ENCODE measurements at regions not wholly inside any gene's neighbourhood (a gene's known extent, or its start where the extent isn't known, plus 50 kb on each side); places are given as distances from the start of the nearest gene placed in this dataset.

DNA sequence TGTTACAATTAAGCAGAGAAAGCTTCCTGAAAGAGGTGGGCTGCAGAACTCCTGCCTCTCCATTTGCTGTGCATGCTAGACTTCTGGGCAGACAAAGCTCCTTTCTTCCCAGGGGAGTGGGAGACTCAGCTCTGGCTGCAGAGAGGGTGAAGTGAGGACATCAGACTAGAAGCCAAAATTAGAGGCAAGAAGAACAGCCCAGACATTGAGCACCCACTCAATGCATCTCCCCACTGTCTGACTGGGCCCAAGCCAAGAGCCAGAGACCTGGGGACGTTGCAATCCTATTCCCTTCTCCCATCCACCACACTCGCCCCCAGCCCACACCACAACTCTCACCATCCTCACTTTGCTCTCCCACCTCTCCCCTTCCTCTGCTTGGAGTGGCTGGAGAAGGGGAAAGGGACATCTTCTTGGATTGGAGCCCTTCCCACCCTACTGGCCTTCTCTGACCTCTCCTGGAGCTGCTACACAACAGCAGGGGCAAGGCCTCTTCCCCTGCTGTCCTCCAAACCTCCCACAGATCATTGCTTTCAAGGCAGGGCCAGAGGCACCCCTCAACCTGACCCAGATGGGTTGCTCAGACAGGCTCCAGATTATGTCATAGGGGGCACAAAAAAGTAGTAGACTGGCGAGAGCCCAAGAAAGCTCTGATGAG is 477.7 kb upstream of the CADM1 start:
- TF ChIP-seq CTCF (IDR thresholded peaks at IDR 0.05; ENCODE audit: low read depth, low read length) (no peak), EZH2phosphoT487 (IDR thresholded peaks at IDR 0.05; ENCODE audit: low read depth) (no peak)

All from OCI-LY3 (cell line).